ENCODE measurements at regions not wholly inside any gene's neighbourhood (a gene's known extent, or its start where the extent isn't known, plus 50 kb on each side); places are given as distances from the start of the nearest gene placed in this dataset.

DNA sequence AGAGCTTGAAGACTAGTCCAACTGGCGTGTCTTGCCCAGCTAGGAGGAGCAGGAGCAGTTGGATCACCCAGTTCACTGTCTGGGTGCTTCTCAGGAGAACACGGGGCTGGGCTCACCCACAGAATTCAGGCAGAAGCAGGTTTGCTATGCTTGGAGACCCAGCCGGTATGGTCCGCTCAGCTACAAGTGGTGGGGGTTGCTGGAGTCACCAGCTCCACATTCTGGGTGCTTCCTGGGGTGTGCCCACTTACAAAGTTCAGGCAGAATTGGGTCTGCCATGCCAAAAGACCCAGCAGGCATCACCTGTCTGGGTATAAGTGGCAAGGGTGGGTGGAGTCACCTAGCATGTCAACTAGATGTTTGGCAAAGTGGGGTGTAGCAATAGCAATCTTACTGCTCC is 1061.8 kb downstream of the PCDH19 start:
- TF ChIP-seq, protein P1, sequence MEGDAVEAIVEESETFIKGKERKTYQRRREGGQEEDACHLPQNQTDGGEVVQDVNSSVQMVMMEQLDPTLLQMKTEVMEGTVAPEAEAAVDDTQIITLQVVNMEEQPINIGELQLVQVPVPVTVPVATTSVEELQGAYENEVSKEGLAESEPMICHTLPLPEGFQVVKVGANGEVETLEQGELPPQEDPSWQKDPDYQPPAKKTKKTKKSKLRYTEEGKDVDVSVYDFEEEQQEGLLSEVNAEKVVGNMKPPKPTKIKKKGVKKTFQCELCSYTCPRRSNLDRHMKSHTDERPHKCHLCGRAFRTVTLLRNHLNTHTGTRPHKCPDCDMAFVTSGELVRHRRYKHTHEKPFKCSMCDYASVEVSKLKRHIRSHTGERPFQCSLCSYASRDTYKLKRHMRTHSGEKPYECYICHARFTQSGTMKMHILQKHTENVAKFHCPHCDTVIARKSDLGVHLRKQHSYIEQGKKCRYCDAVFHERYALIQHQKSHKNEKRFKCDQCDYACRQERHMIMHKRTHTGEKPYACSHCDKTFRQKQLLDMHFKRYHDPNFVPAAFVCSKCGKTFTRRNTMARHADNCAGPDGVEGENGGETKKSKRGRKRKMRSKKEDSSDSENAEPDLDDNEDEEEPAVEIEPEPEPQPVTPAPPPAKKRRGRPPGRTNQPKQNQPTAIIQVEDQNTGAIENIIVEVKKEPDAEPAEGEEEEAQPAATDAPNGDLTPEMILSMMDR (IDR thresholded peaks at IDR 0.05): no peak
- no peak for TF ChIP-seq POLR2A (IDR thresholded peaks at IDR 0.05)
- WGBS, 2 donors: no CpG with 5 or more reads among the region's 4 CpGs

DNA sequence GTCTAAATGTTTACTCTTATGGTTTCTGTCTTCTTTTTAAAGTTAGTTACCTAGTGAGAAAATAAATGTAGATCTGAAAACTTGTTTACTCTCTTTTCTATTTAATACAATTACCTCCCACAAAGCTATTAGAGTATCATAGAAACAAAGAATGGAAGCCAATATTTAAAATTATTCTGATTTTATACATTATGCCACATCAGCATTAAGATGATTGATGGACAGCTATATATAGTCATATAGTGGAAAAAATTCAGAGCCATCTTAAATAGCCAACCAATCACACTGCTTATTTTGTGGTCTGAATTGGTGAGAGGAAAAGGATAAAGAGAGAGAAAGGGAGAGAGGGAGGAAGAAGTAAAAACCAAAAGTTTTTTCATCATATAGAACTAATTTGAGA is 1101.8 kb downstream of the PCDH19 start:
- no peak overlapping the region for H3K4me3 ChIP-seq
- no peak for TF ChIP-seq POLR2A (IDR thresholded peaks at IDR 0.05)
- TF ChIP-seq, protein P1 (IDR thresholded peaks at IDR 0.05): no peak
- no peaks in the 10 kb centered on the region for H3K4me1 ChIP-seq
- DNase-seq: no peak
- no peaks in the 10 kb centered on the region for H3K27me3 ChIP-seq
- H3K36me3 ChIP-seq: no peaks in the 10 kb centered on the region
- no peak overlapping the region for H3K27ac ChIP-seq
- intact Hi-C loops (cut with DNase I): no loop called here
- H3K9me3 ChIP-seq: no peaks in the 10 kb centered on the region

More for the DNA sequence above, 1061.8 kb downstream of the PCDH19 start:
- no peaks in the 10 kb centered on the region for H3K4me1 ChIP-seq
- H3K36me3 ChIP-seq: no peaks in the 10 kb centered on the region
- no peak overlapping the region for H3K4me3 ChIP-seq
- H3K27ac ChIP-seq: no peak overlapping the region
- no peak for DNase-seq
- intact Hi-C loops (cut with DNase I): no loop called here
- no peaks in the 10 kb centered on the region for H3K9me3 ChIP-seq
- H3K27me3 ChIP-seq: no peaks in the 10 kb centered on the region

DNA sequence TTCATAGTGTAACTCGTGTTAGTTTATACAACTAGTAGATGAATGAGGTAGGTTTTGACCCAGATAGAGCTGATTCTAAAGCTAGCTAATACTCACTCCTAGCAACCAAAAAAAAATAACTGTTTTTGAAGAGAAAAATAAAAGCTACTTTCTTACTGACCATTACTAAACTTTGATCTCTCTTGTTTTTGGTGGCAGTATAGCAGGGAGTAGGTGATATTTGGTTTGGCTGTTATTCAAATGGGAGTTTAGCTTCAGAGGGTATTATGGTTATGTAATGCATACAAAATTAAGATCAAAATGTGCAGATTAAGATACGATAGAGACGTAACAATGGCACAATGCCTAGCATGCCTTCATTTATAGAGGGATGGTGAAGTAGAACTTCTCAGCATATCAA is 1104.5 kb downstream of the PCDH19 start:
- no peak overlapping the region for H3K27ac ChIP-seq
- TF ChIP-seq, protein P1 (IDR thresholded peaks at IDR 0.05): no peak
- no peak for TF ChIP-seq POLR2A (IDR thresholded peaks at IDR 0.05)
- no peak overlapping the region for H3K4me3 ChIP-seq
- no peaks in the 10 kb centered on the region for H3K4me1 ChIP-seq
- WGBS, 2 donors: 59% methylated on average over 3 of the region's 3 CpGs
- intact Hi-C loops (cut with DNase I): no loop called here
- H3K27me3 ChIP-seq: no peaks in the 10 kb centered on the region
- DNase-seq: no peak
- no peaks in the 10 kb centered on the region for H3K36me3 ChIP-seq
- H3K9me3 ChIP-seq: no peaks in the 10 kb centered on the region

DNA sequence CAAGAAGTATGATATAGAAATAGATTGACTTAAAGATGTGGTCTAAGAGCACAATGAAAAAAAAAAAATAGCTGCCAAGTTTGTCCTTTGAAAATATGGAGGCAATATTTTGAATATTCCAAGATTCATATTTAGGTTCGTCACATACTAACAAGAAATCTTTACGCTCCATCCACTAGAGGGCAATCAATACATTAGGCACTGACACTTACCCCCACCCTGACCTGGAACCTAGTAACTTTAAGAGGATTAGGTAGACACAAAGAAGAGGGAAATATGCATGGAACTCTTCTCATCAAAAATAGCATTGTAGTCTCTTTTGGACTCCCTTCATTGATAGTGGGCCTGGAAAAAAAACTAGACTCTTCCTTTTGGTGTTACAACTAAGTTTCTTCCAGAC is 1108.1 kb downstream of the PCDH19 start:
- Histone ChIP-seq H3K27me3 (no peaks in the 10 kb centered on the region), H3K27ac (no peak overlapping the region), H3K4me1 (no peaks in the 10 kb centered on the region), H3K4me3 (no peak overlapping the region), H3K36me3 (no peaks in the 10 kb centered on the region), H3K9me3 (no peaks in the 10 kb centered on the region)
- intact Hi-C loops (cut with DNase I): no loop called here
- DNase-seq: no peak
- TF ChIP-seq POLR2A (IDR thresholded peaks at IDR 0.05): no peak
- TF ChIP-seq, protein P1 (IDR thresholded peaks at IDR 0.05): peak in 2 of 6 experiments; percentile 12 to 22
- WGBS, 2 donors: 15 to 38% methylated on average over 2 of the region's 2 CpGs

DNA sequence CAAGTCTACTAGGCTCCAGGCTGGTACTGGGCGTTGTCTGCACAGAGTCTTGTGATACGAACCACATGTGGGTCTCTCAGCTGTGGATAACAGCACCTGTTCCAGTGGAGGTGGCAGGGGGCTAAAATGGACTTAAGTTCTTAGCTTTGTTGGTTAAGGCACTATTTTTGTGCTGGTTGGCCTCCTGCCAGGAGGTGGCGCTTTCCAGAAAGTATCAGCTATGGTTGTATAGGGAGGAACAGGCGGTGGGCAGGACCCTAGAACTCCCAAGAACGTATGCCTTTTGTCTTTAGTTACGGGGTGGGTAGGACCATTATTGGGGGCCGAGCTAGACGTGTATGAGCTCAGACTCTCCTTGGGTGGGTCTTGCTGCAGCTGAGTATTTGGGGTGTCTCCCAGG is 1138.4 kb downstream of the PCDH19 start:
- no peak overlapping the region for H3K4me3 ChIP-seq
- H3K4me1 ChIP-seq: no peaks in the 10 kb centered on the region
- no peak overlapping the region for H3K27ac ChIP-seq
- 60 to 95% methylated on average over 1 to 7 of the region's 8 CpGs for WGBS, 2 donors
- H3K9me3 ChIP-seq: no peaks in the 10 kb centered on the region
- no peaks in the 10 kb centered on the region for H3K27me3 ChIP-seq
- intact Hi-C loops (cut with DNase I): no loop called here
- no peak for DNase-seq
- H3K36me3 ChIP-seq: no peaks in the 10 kb centered on the region
- no peak for TF ChIP-seq POLR2A (IDR thresholded peaks at IDR 0.05)
- TF ChIP-seq, protein P1 (IDR thresholded peaks at IDR 0.05): no peak

All from esophagus squamous epithelium (tissue), 5 donors.